ENCODE measurements at regions not wholly inside any gene's neighbourhood (a gene's known extent, or its start where the extent isn't known, plus 50 kb on each side); places are given as distances from the start of the nearest gene placed in this dataset.

DNA sequence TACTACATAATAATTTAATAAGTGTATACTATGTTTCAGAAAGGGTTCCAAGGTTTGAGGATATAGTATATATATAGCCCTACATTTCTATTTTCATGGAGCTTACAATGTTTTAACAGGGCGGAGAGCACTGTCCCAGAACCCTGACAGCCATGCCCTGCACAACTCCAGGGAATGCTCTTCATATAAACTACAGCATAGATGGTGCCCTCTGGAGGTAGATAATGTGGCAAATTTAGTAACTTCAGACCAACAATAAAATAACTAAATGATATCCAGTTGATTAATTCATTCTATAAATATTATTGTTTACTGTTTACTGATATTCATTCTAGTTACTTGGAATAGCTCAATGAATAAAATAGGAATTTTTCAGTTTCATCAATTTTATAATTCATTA, 693.7 kb upstream of the CCDC179 start:
- no peak overlapping the region for H3K4me3 ChIP-seq (ENCODE audit: low read depth, poor library complexity, severe bottlenecking)
- no peak for DNase-seq (ENCODE audit: low spot score in 2 of 2)
- 79 to 83% methylated on average over 1 of the region's 1 CpG for WGBS, 2 donors
- no peak for TF ChIP-seq POLR2A (IDR thresholded peaks at IDR 0.05)
- TF ChIP-seq, protein P1, sequence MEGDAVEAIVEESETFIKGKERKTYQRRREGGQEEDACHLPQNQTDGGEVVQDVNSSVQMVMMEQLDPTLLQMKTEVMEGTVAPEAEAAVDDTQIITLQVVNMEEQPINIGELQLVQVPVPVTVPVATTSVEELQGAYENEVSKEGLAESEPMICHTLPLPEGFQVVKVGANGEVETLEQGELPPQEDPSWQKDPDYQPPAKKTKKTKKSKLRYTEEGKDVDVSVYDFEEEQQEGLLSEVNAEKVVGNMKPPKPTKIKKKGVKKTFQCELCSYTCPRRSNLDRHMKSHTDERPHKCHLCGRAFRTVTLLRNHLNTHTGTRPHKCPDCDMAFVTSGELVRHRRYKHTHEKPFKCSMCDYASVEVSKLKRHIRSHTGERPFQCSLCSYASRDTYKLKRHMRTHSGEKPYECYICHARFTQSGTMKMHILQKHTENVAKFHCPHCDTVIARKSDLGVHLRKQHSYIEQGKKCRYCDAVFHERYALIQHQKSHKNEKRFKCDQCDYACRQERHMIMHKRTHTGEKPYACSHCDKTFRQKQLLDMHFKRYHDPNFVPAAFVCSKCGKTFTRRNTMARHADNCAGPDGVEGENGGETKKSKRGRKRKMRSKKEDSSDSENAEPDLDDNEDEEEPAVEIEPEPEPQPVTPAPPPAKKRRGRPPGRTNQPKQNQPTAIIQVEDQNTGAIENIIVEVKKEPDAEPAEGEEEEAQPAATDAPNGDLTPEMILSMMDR (IDR thresholded peaks at IDR 0.05) = no peak
- intact Hi-C loops (cut with DNase I; ENCODE audit: low total_unique reads) = no loop called here

DNA sequence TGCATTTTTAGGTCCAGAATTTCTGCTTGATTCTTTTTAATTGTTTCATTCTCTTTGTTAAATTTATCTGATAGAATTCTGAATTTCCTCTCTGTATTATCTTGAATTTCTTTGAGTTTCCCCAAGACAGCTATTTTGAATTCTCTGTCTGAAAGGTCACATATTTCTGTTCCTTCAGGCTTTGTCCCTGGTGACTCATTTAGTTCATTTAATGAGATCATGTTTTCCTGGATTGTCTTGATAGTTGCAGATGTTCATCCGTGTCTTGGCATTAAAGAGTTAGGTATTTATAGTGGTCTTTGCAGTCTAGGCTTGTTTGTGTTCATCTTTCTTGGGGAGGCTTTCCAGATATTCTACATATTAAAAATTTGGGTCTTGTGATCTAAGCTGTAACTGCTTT, 694.8 kb upstream of the CCDC179 start:
- 26 to 33% methylated on average over 1 of the region's 1 CpG for WGBS, 2 donors
- DNase-seq (ENCODE audit: low spot score in 2 of 2) = no peak
- intact Hi-C loops (cut with DNase I; ENCODE audit: low total_unique reads) = no loop called here
- TF ChIP-seq POLR2A (IDR thresholded peaks at IDR 0.05) = no peak
- TF ChIP-seq, protein P1 (IDR thresholded peaks at IDR 0.05) = no peak
- H3K4me3 ChIP-seq (ENCODE audit: low read depth, poor library complexity, severe bottlenecking) = no peak overlapping the region

DNA sequence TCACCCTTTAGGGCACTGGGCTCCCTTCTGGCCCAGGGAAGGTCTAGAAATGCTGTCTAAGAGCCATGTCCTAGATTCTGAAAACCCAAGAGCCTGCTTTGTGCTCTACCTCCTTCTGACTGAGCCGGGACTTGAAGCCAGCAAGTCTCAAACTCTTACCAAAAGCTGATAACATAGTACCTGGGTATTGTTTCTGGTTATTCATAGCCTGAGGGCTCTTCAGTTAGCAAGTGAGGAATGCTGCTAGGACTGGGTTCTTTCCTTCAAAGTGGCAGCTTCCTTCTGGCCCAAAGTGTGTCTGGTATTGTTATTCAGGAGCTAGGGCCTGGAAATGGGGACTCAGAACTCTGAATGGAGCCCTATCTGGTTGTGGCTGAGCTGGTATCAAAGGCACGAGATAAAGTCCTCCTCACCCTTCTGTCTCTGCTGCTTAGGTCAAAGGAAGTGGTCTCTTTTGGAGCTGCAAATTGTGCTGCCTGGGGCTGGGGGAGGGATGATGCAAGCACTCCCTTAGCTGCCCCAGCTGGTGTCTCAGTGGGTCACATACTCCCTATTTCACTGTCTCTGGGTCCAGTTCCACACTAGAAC, 696.0 kb upstream of the CCDC179 start:
- 83 to 92% methylated on average over 2 of the region's 2 CpGs for WGBS, 2 donors
- TF ChIP-seq POLR2A (IDR thresholded peaks at IDR 0.05) = no peak
- TF ChIP-seq, protein P1 (IDR thresholded peaks at IDR 0.05) = no peak
- intact Hi-C loops (cut with DNase I; ENCODE audit: low total_unique reads) = no loop called here
- DNase-seq (ENCODE audit: low spot score in 2 of 2) = no peak
- no peak overlapping the region for H3K4me3 ChIP-seq (ENCODE audit: low read depth, poor library complexity, severe bottlenecking)

DNA sequence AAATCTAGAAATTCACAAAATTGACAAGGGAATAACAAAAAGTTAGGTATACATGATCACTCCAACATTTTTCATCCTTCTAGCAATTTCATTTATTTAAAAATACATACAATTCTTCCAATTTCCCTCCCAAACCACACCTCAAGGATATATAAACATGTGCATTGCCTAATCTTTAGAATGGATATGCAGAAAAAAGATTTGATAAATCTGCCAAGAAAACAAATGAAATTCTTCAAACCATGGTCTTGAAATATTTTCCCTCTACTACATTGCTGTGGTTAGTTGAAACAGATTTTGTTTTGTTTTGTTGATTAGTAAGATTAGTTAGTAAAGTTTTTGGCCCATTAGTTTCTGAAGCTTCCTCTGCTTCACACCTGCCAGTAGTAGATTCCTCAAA, 703.3 kb upstream of the CCDC179 start:
- intact Hi-C loops (cut with DNase I; ENCODE audit: low total_unique reads) = no loop called here
- TF ChIP-seq, protein P1 (IDR thresholded peaks at IDR 0.05) = no peak
- TF ChIP-seq POLR2A (IDR thresholded peaks at IDR 0.05) = no peak
- no peak overlapping the region for H3K4me3 ChIP-seq (ENCODE audit: low read depth, poor library complexity, severe bottlenecking)
- no peak for DNase-seq (ENCODE audit: low spot score in 2 of 2)

DNA sequence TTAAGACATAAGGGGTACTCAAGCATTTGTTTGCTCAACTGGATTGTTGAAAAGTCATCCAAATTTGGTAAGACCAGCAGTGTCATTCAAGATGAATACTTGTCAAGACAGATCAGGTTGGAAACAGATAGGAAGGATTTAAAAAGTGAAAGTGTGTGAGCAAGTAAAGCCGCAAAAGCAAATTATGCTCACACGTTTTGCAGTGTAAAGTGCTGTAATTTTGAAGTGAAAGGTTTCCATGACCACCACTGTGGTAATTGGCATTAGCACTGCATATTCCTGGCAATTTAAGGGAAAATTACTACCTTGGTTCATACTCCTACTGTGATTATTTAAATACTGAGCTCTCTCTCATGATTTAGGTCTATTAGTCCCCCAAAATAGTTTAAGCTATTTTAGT, 704.1 kb upstream of the CCDC179 start:
- TF ChIP-seq POLR2A (IDR thresholded peaks at IDR 0.05) = no peak
- TF ChIP-seq, protein P1 (IDR thresholded peaks at IDR 0.05) = no peak
- intact Hi-C loops (cut with DNase I; ENCODE audit: low total_unique reads) = no loop called here
- DNase-seq (ENCODE audit: low spot score in 2 of 2) = no peak
- no peak overlapping the region for H3K4me3 ChIP-seq (ENCODE audit: low read depth, poor library complexity, severe bottlenecking)
- 42 to 57% methylated on average over 2 of the region's 2 CpGs for WGBS, 2 donors

DNA sequence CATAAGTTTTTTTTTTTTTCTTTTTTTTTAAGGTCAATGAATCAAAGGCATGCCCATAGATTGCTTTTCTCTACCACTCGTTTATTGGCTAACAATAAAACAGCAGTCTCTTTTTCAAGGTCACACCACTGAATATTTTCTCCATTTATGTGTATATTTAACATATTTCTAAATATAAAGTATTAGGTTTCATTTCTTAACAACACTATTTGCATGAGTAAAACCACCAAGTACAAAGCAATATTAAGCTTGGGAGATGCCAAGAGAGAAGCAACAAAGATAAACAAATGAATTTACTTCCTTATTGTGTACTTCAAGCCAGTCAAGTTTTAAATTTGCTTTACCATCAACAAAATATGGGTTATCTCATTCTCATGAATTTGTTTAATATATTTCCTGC, 708.9 kb upstream of the CCDC179 start:
- TF ChIP-seq, protein P1 (IDR thresholded peaks at IDR 0.05) = no peak
- TF ChIP-seq POLR2A (IDR thresholded peaks at IDR 0.05) = no peak
- intact Hi-C loops (cut with DNase I; ENCODE audit: low total_unique reads) = no loop called here

More for the DNA sequence above, 708.9 kb upstream of the CCDC179 start:
- no peak for DNase-seq (ENCODE audit: low spot score in 2 of 2)
- no peak overlapping the region for H3K4me3 ChIP-seq (ENCODE audit: low read depth, poor library complexity, severe bottlenecking)
- 75 to 77% methylated on average over 1 of the region's 1 CpG for WGBS, 2 donors
